ENCODE measurements at regions not wholly inside any gene's neighbourhood (a gene's known extent, or its start where the extent isn't known, plus 50 kb on each side); places are given as distances from the start of the nearest gene placed in this dataset.

GRCh38 chr5:83414601-83415000, 56.9 kb upstream of the VCAN start:
- Histone ChIP-seq H3K27ac (no peak overlapping the region), H3K4me3 (ENCODE audit: low read depth in 1 of 2, low read length in 1 of 2) (no peak overlapping the region), H3K27me3 (peaks cover 55% of the 10 kb centered on the region), H3K4me1 (ENCODE audit: control insufficient read depth in 1 of 2, insufficient read depth in 1 of 2, low read depth in 1 of 2, low read length in 1 of 2) (peaks cover 2 to 4% of the 10 kb centered on the region in 2 experiments), H3K36me3 (no peaks in the 10 kb centered on the region), H3K9me3 (no peaks in the 10 kb centered on the region)
- TF ChIP-seq CTCF (IDR thresholded peaks at IDR 0.05), result no peak

- no peak for TF ChIP-seq CTCF (IDR thresholded peaks at IDR 0.05)
- H3K9me3 ChIP-seq, result no peaks in the 10 kb centered on the region
These were observed 53.7 kb upstream of the VCAN start for GRCh38 chr5:83417884-83418283.

GRCh38 chr5:83418356-83419321, 52.9 kb upstream of the VCAN start:
- Histone ChIP-seq H3K27ac (no peak overlapping the region), H3K4me3 (ENCODE audit: low read depth in 1 of 2, low read length in 1 of 2) (no peak overlapping the region), H3K36me3 (no peaks in the 10 kb centered on the region), H3K4me1 (ENCODE audit: control insufficient read depth in 1 of 2, insufficient read depth in 1 of 2, low read depth in 1 of 2, low read length in 1 of 2) (no peaks in the 10 kb centered on the region), H3K9me3 (no peaks in the 10 kb centered on the region), H3K27me3 (peaks cover 29% of the 10 kb centered on the region)
- TF ChIP-seq CTCF (IDR thresholded peaks at IDR 0.05), result no peak

More at GRCh38 chr5:83417884-83418283, 53.7 kb upstream of the VCAN start:
- H3K27ac ChIP-seq, result no peak overlapping the region
- H3K4me1 ChIP-seq (ENCODE audit: control insufficient read depth in 1 of 2, insufficient read depth in 1 of 2, low read depth in 1 of 2, low read length in 1 of 2), result no peaks in the 10 kb centered on the region
- H3K27me3 ChIP-seq, result peaks cover 36% of the 10 kb centered on the region
- H3K36me3 ChIP-seq, result no peaks in the 10 kb centered on the region
- H3K4me3 ChIP-seq (ENCODE audit: low read depth in 1 of 2, low read length in 1 of 2), result no peak overlapping the region
